Mesenchymal stem cell (in vitro differentiated cells and primary cell): ENCODE measurements at regions not wholly inside any gene's neighbourhood (a gene's known extent, or its start where the extent isn't known, plus 50 kb on each side); places are given as distances from the start of the nearest gene placed in this dataset.

Experiments
- DNase-seq: peaks from one replicate; pipeline ENCODE4 v3.0.0-alpha.2; 2013
- H2AFZ ChIP-seq: one replicate; pipeline ENCODE4 v1.6.1; 2013; ENCODE audit warnings: low read depth, mild to moderate bottlenecking, control low read depth, inconsistent platforms, low read length, moderate library complexity
- H2AK5ac ChIP-seq: 2 replicates; pipeline ENCODE4 v1.6.1; 2013; ENCODE audit warnings: low read length, moderate library complexity, mild to moderate bottlenecking, inconsistent platforms; ENCODE audit not compliant: severe bottlenecking
- H2BK120ac ChIP-seq: one replicate; pipeline ENCODE4 v1.6.1; 2013; ENCODE audit warnings: low read depth, mild to moderate bottlenecking, inconsistent platforms, low read length, moderate library complexity
- H2BK12ac ChIP-seq, 2 experiments: one replicate each; pipeline ENCODE4 v1.6.1; 2013; ENCODE audit warnings: inconsistent platforms in 2 of 2, low read length in 2 of 2, mild to moderate bottlenecking in 2 of 2, moderate library complexity in 2 of 2, control low read depth in 1 of 2
- H2BK15ac ChIP-seq: one replicate; pipeline ENCODE4 v1.6.1; 2013; ENCODE audit warnings: mild to moderate bottlenecking, low read depth, inconsistent platforms; ENCODE audit not compliant: poor library complexity, severe bottlenecking
- H2BK5ac ChIP-seq: 2 replicates; pipeline ENCODE4 v1.6.1; 2013; ENCODE audit warnings: low read depth, mild to moderate bottlenecking, low read length, control low read depth, inconsistent platforms; ENCODE audit not compliant: poor library complexity, severe bottlenecking
- H3K14ac ChIP-seq, 2 experiments: one replicate each; pipeline ENCODE4 v1.6.1; 2013; ENCODE audit warnings: inconsistent platforms in 2 of 2, low read length in 2 of 2, control low read depth in 1 of 2, mild to moderate bottlenecking in 1 of 2, moderate library complexity in 1 of 2
- H3K18ac ChIP-seq, 2 experiments: one replicate each; pipeline ENCODE4 v1.6.1; 2013; ENCODE audit warnings: inconsistent platforms in 2 of 2, low read length in 2 of 2, control low read depth in 1 of 2, low read depth in 1 of 2, mild to moderate bottlenecking in 1 of 2
- H3K23ac ChIP-seq, 2 experiments: one replicate each; pipeline ENCODE4 v1.6.1; 2013; ENCODE audit warnings: inconsistent platforms in 2 of 2, low read length in 2 of 2, mild to moderate bottlenecking in 2 of 2, moderate library complexity in 2 of 2, control low read depth in 1 of 2
- H3K27ac ChIP-seq: 2 replicates; pipeline ENCODE4 v1.5.1; 2013; ENCODE audit warnings: mild to moderate bottlenecking, moderate library complexity, low read length, control low read depth, inconsistent platforms; ENCODE audit not compliant: poor library complexity, severe bottlenecking
- H3K27me3 ChIP-seq, 2 experiments: 2 replicates each; pipeline versions ENCODE4 v1.6.1 to v1.7.0; 2013; ENCODE audit warnings: low read length in 2 of 2, mild to moderate bottlenecking in 2 of 2, moderate library complexity in 2 of 2, control low read depth in 1 of 2, inconsistent platforms in 1 of 2; ENCODE audit not compliant: control insufficient read depth in 1 of 2, insufficient read depth in 1 of 2
- H3K36me3 ChIP-seq, 2 experiments: 2 replicates each; pipeline versions ENCODE4 v1.6.1 to v1.7.0; 2013; ENCODE audit warnings: low read length in 2 of 2, control low read depth in 1 of 2, inconsistent platforms in 1 of 2, low read depth in 1 of 2, mild to moderate bottlenecking in 1 of 2; ENCODE audit not compliant: insufficient read depth in 2 of 2, control insufficient read depth in 1 of 2
- H3K4ac ChIP-seq, 2 experiments: one replicate each; pipeline ENCODE4 v1.6.1; 2013; ENCODE audit warnings: inconsistent platforms in 2 of 2, low read length in 2 of 2, mild to moderate bottlenecking in 2 of 2, moderate library complexity in 2 of 2, control low read depth in 1 of 2, low read depth in 1 of 2
- H3K4me1 ChIP-seq: 2 replicates; pipeline ENCODE4 v1.6.1; 2013; ENCODE audit warnings: low read depth, low read length, control low read depth; ENCODE audit not compliant: control insufficient read depth, insufficient read depth
- H3K4me2 ChIP-seq: 2 replicates; pipeline ENCODE4 v1.6.1; 2013; ENCODE audit warnings: low read length, mild to moderate bottlenecking, inconsistent platforms; ENCODE audit not compliant: poor library complexity, severe bottlenecking
- H3K4me3 ChIP-seq, 2 experiments: 2 replicates each; pipeline versions ENCODE4 v1.5.1 to v1.7.0; 2013; ENCODE audit warnings: low read length in 2 of 2, mild to moderate bottlenecking in 2 of 2, control low read depth in 1 of 2, low read depth in 1 of 2; ENCODE audit not compliant: insufficient read depth in 1 of 2
- H3K79me1 ChIP-seq: replicated peaks from 2 replicates; pipeline ENCODE4 v1.6.1; 2013; ENCODE audit warnings: mild to moderate bottlenecking, control low read depth, low read length, inconsistent platforms; ENCODE audit not compliant: poor library complexity, severe bottlenecking
- H3K9ac ChIP-seq: 2 replicates; pipeline ENCODE4 v1.7.0; 2013; ENCODE audit warnings: mild to moderate bottlenecking, low read length, moderate library complexity
- H3K9me3 ChIP-seq: 2 replicates; pipeline ENCODE4 v1.7.0; 2013; ENCODE audit warnings: mild to moderate bottlenecking, low read length; ENCODE audit not compliant: control insufficient read depth
- H4K8ac ChIP-seq: one replicate; pipeline ENCODE4 v1.6.1; 2013; ENCODE audit warnings: inconsistent platforms, mild to moderate bottlenecking, low read length, moderate library complexity
- H4K91ac ChIP-seq: one replicate; pipeline ENCODE4 v1.6.1; 2013; ENCODE audit warnings: mild to moderate bottlenecking, low read length, inconsistent platforms
- WGBS: methylation state at CpG from one replicate; pipeline ENCODE4 v1.1.7; 2013; ENCODE audit warnings: mixed read lengths; 5-methylcytosine and 5-hydroxymethylcytosine counted together

DNA sequence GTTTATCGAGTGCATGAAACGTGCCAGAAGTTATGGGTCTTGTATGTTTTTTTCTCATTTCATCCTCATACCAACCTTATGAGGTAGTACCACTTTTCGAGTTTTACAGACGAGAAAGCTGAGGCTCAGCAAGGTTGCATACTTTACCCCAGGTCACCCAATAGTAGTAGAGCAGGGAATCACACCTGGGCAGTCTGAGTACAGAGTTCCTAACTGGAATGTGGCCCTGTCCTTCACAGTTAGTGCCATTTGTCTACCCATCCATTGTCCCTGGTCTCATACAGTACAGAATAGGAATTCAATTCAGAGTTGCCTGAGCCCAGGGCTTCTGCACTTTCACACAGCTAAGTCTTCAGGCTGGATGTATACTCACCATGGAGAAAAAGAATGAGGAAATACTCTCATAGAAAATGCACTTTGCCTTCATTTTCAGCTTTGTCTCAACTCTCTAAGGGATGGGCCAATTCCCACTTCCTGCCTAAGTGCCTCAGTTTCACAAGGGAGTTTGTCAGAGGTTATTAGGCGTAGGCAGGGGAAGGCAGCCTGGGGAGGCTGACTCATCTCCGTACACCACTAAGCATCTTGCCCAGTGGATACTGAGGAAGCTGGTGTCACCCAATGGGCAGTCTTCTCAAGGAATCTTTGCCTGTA lies 93.2 kb downstream of the TMEM212 start:
- H2BK5ac ChIP-seq, result no peak overlapping the region
- no peaks in the 10 kb centered on the region for H3K36me3 ChIP-seq
- H3K18ac ChIP-seq, result peak overlapping the region; percentile 10 to 73
- H3K79me1 ChIP-seq, result no peaks in the 10 kb centered on the region
- peak overlapping the region in 1 of 2 experiments; percentile 48 for H3K4me3 ChIP-seq
- DNase-seq, result peak; percentile 89
- peak overlapping the region in 1 of 2 experiments; percentile 75 for H3K14ac ChIP-seq
- no peak overlapping the region for H4K8ac ChIP-seq
- H2BK15ac ChIP-seq, result no peak overlapping the region
- H2AFZ ChIP-seq, result no peak overlapping the region
- peak overlapping the region; percentile 8 for H2BK120ac ChIP-seq
- peak overlapping the region; percentile 77 for H3K9ac ChIP-seq
- no peak overlapping the region for H3K23ac ChIP-seq
- 55% methylated on average over 6 of the region's 6 CpGs for WGBS
- H3K27ac ChIP-seq, result peak overlapping the region; percentile 33
- no peaks in the 10 kb centered on the region for H3K9me3 ChIP-seq
- no peak overlapping the region for H3K4me2 ChIP-seq
- H3K4ac ChIP-seq, result peak overlapping the region in 1 of 2 experiments; percentile 56
- H2BK12ac ChIP-seq, result peak overlapping the region in 1 of 2 experiments; percentile 83
- H3K4me1 ChIP-seq, result peaks cover 5% of the 10 kb centered on the region
- H3K27me3 ChIP-seq, result no peaks in the 10 kb centered on the region
- no peak overlapping the region for H4K91ac ChIP-seq
- no peak overlapping the region for H2AK5ac ChIP-seq

- Histone ChIP-seq H3K9ac (no peak overlapping the region), H2BK5ac (no peak overlapping the region), H3K4ac (peak overlapping the region in 1 of 2 experiments; percentile 45), H2AFZ (no peak overlapping the region), H3K14ac (no peak overlapping the region), H3K23ac (no peak overlapping the region), H2BK120ac (no peak overlapping the region), H4K8ac (no peak overlapping the region), H3K4me1 (peaks cover 6% of the 10 kb centered on the region), H3K4me2 (no peak overlapping the region), H2AK5ac (peak overlapping the region; percentile 74), H3K27ac (no peak overlapping the region), H3K4me3 (no peak overlapping the region), H4K91ac (no peak overlapping the region), H3K18ac (peak overlapping the region in 1 of 2 experiments; percentile 21), H2BK15ac (no peak overlapping the region), H3K36me3 (no peaks in the 10 kb centered on the region), H3K27me3 (no peaks in the 10 kb centered on the region), H3K79me1 (no peaks in the 10 kb centered on the region), H2BK12ac (peak overlapping the region in 1 of 2 experiments; percentile 56), H3K9me3 (no peaks in the 10 kb centered on the region)
- 77% methylated on average over 2 of the region's 2 CpGs for WGBS
- no peak for DNase-seq
These were observed 96.4 kb downstream of the TMEM212 start for GRCh38 chr3:171939578-171939977.

- Histone ChIP-seq H3K36me3 (no peaks in the 10 kb centered on the region), H3K4ac (peak overlapping the region; percentile 32 to 35), H3K27me3 (no peaks in the 10 kb centered on the region), H3K23ac (no peak overlapping the region), H2BK12ac (no peak overlapping the region), H3K14ac (no peak overlapping the region), H2BK15ac (no peak overlapping the region), H3K79me1 (no peaks in the 10 kb centered on the region), H3K18ac (peak overlapping the region in 1 of 2 experiments; percentile 75), H3K9ac (no peak overlapping the region), H2AFZ (no peak overlapping the region), H4K91ac (no peak overlapping the region), H2BK5ac (no peak overlapping the region), H2AK5ac (peak overlapping the region; percentile 68), H3K4me2 (no peak overlapping the region), H3K27ac (peak overlapping the region; percentile 29), H4K8ac (no peak overlapping the region), H2BK120ac (no peak overlapping the region), H3K9me3 (no peaks in the 10 kb centered on the region), H3K4me3 (no peak overlapping the region), H3K4me1 (peaks cover 7% of the 10 kb centered on the region)
- no peak for DNase-seq
- WGBS, result 80% methylated on average over 3 of the region's 4 CpGs
These were observed 97.1 kb downstream of the TMEM212 start for GRCh38 chr3:171940151-171940649.

DNA sequence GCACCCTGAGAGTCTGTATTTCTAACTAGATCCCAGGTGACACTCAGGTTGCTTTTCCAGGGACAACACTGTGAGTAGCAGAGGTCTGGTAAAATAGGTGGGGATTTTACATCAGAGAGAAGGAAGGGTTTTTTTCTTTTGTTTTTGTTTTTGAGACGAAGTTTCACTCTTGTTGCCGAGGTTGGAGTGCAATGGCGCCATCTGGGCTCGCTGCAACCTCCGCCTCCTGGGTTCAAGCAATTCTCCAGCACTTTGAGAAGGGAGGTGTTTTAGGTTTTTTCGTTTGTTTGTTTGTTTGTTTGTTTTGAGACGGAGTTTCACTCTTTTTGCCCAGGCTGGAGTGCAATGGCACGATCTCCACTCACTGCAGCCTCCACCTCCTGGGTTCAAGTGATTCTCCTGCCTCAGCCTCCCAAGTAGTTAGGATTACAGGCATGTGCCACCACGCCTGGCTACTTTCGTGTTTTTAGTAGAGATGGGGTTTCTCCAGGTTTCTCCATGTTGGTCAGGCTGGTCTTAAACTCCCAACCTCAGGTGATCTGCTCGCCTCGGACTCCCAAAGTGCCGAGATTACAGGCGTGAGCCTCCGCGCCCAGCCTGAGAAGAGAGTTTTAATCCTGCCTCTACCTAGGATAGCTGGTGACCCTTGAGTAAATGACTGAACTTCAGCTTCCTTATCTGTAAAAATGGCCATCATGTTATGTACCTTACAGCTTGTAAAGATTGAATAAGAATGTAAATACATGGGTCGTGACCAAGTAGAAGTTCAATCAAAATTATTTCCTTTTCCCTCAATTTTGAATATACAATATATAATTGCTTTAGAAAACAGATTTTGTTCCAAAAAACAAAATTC lies 95.9 kb upstream of the FNDC3B start:
- no peak overlapping the region for H3K4ac ChIP-seq
- no peak overlapping the region for H3K14ac ChIP-seq
- no peak overlapping the region for H2AFZ ChIP-seq
- no peak overlapping the region for H3K9ac ChIP-seq
- no peaks in the 10 kb centered on the region for H3K9me3 ChIP-seq
- no peak overlapping the region for H4K8ac ChIP-seq
- no peak overlapping the region for H3K4me2 ChIP-seq
- WGBS, result 99% methylated on average over 13 of the region's 17 CpGs
- H3K27ac ChIP-seq, result no peak overlapping the region
- no peak overlapping the region for H2BK5ac ChIP-seq
- peak overlapping the region in 1 of 2 experiments; percentile 77 for H2BK12ac ChIP-seq
- no peaks in the 10 kb centered on the region for H3K79me1 ChIP-seq
- H2BK15ac ChIP-seq, result no peak overlapping the region
- H2AK5ac ChIP-seq, result no peak overlapping the region
- peak overlapping the region; percentile 5 for H2BK120ac ChIP-seq
- DNase-seq, result no peak
- no peaks in the 10 kb centered on the region for H3K36me3 ChIP-seq
- H3K4me1 ChIP-seq, result peaks cover 5% of the 10 kb centered on the region
- H3K18ac ChIP-seq, result no peak overlapping the region
- no peaks in the 10 kb centered on the region for H3K27me3 ChIP-seq
- no peak overlapping the region for H4K91ac ChIP-seq
- H3K23ac ChIP-seq, result no peak overlapping the region
- H3K4me3 ChIP-seq, result no peak overlapping the region
